GM23338 (cell line): ENCODE measurements at regions not wholly inside any gene's neighbourhood (a gene's known extent, or its start where the extent isn't known, plus 50 kb on each side); places are given as distances from the start of the nearest gene placed in this dataset.

Experiments
- ATAC-seq: fragments of 200-7000 bp; cut with Tn5 transposase; 3 replicates; pipeline ENCODE4 v1.9.1; 2020
- DNase-seq: peaks from one replicate; pipeline ENCODE4 v3.0.0-alpha.2; 2015; ENCODE audit warnings: low spot score
- H2AFZ ChIP-seq: fragments of 200-600 bp; sonication (generic); 2 replicates; pipeline ENCODE4 v1.8.0; 2016; ENCODE audit warnings: antibody characterized with exemption, mild to moderate bottlenecking, moderate library complexity
- H3F3A ChIP-seq: fragments of 200-600 bp; sonication (generic); replicated peaks from 2 replicates; pipeline ENCODE4 v1.8.0; 2017; ENCODE audit warnings: antibody characterized with exemption, mixed run types, low read depth
- H3K27ac ChIP-seq: fragments of 200-600 bp; sonication (generic); 2 replicates; pipeline ENCODE4 v1.6.1; 2016; ENCODE audit warnings: low read depth
- H3K27me3 ChIP-seq: fragments of 200-600 bp; sonication (generic); 2 replicates; pipeline ENCODE4 v1.8.0; 2016; ENCODE audit warnings: mild to moderate bottlenecking, mixed run types, moderate library complexity; ENCODE audit not compliant: insufficient read depth
- H3K36me3 ChIP-seq: fragments of 200-600 bp; sonication (generic); 2 replicates; pipeline ENCODE4 v1.8.0; 2016; ENCODE audit warnings: mild to moderate bottlenecking; ENCODE audit not compliant: insufficient read depth
- H3K4me1 ChIP-seq: fragments of 200-600 bp; sonication (generic); 2 replicates; pipeline ENCODE4 v1.8.0; 2016; ENCODE audit warnings: mild to moderate bottlenecking, moderate library complexity; ENCODE audit not compliant: insufficient read depth
- H3K4me2 ChIP-seq: fragments of 200-600 bp; sonication (generic); 2 replicates; pipeline ENCODE4 v1.7.1; 2017; ENCODE audit warnings: mixed run types
- H3K4me3 ChIP-seq: fragments of 200-600 bp; sonication (generic); 2 replicates; pipeline ENCODE4 v1.6.1; 2016; ENCODE audit warnings: mixed run types
- H3K79me2 ChIP-seq: fragments of 200-600 bp; sonication (generic); replicated peaks from 2 replicates; pipeline ENCODE4 v1.8.0; 2017; ENCODE audit warnings: mild to moderate bottlenecking; ENCODE audit not compliant: insufficient read depth
- H3K9me2 ChIP-seq: fragments of 200-600 bp; sonication (generic); 2 replicates; pipeline ENCODE4 v1.8.0; 2017; ENCODE audit not compliant: insufficient read depth
- H4K20me1 ChIP-seq: fragments of 200-600 bp; sonication (generic); replicated peaks from 2 replicates; pipeline ENCODE4 v1.8.0; 2017; ENCODE audit warnings: mild to moderate bottlenecking; ENCODE audit not compliant: insufficient read depth
- H3K27ac Mint-ChIP-seq: 2 replicates; pipeline ENCODE4 v1.8.0; 2020; ENCODE audit warnings: inconsistent platforms, mild to moderate bottlenecking, moderate library complexity, mixed read lengths
- H3K27me3 Mint-ChIP-seq: 3 replicates; pipeline ENCODE4 v1.8.0; 2022; ENCODE audit warnings: low read depth, mild to moderate bottlenecking, moderate library complexity, mixed read lengths, inconsistent platforms; ENCODE audit not compliant: insufficient read depth, poor library complexity
- H3K36me3 Mint-ChIP-seq: 3 replicates; pipeline ENCODE4 v1.8.0; 2021; ENCODE audit warnings: low read depth, mild to moderate bottlenecking, inconsistent platforms, moderate library complexity, mixed read lengths
- H3K4me1 Mint-ChIP-seq: 3 replicates; pipeline ENCODE4 v1.8.0; 2020; ENCODE audit warnings: mild to moderate bottlenecking, inconsistent platforms, mixed read lengths
- H3K4me3 Mint-ChIP-seq: 3 replicates; pipeline ENCODE4 v1.8.0; 2021; ENCODE audit warnings: moderate library complexity, mild to moderate bottlenecking, inconsistent platforms, mixed read lengths
- H3K9me3 Mint-ChIP-seq: 3 replicates; pipeline ENCODE4 v1.8.0; 2020; ENCODE audit warnings: moderate library complexity, mild to moderate bottlenecking, inconsistent platforms, mixed read lengths
- CREB1 ChIP-seq: fragments of 250-450 bp; sonication (Bioruptor Pico); IDR thresholded peaks from 2 replicates; pipeline ENCODE4 v1.5.0; 2020; ENCODE audit warnings: low read depth, mild to moderate bottlenecking, moderate library complexity
- CTCF ChIP-seq, 2 experiments: fragments of 200-600 bp in 1 of 2; sonication (generic) in 1 of 2; conservative IDR thresholded peaks; 2 replicates each; pipeline versions ENCODE4 v1.5.1 to v1.6.1; 2016 to 2017; ENCODE audit warnings: antibody characterized with exemption in 2 of 2, low read depth in 2 of 2, mild to moderate bottlenecking in 2 of 2, moderate library complexity in 1 of 2
- ETS1 ChIP-seq: IDR thresholded peaks from 2 replicates; pipeline ENCODE4 v1.6.1; 2016; ENCODE audit warnings: antibody characterized with exemption
- EZH2 ChIP-seq: fragments of 200-600 bp; sonication (generic); IDR thresholded peaks from one replicate; pipeline ENCODE4 v1.8.0; 2017; ENCODE audit warnings: antibody characterized with exemption, mild to moderate bottlenecking, low read depth; ENCODE audit not compliant: unreplicated experiment
- EZH2phosphoT487 ChIP-seq: fragments of 200-600 bp; sonication (generic); IDR thresholded peaks from one replicate; pipeline ENCODE4 v1.8.1; 2018; ENCODE audit warnings: antibody characterized with exemption; ENCODE audit not compliant: unreplicated experiment
- JUNB ChIP-seq: IDR thresholded peaks from one replicate; pipeline ENCODE4 v1.6.1; 2016; ENCODE audit warnings: antibody characterized with exemption; ENCODE audit not compliant: unreplicated experiment
- NANOG ChIP-seq: IDR thresholded peaks from 2 replicates; pipeline ENCODE4 v1.6.1; 2016; ENCODE audit warnings: antibody characterized with exemption, borderline replicate concordance
- POLR2AphosphoS5 ChIP-seq: IDR thresholded peaks from 2 replicates; pipeline ENCODE4 v1.6.1; 2016; ENCODE audit warnings: antibody characterized with exemption, low read depth
- REST ChIP-seq: IDR thresholded peaks from one replicate; pipeline ENCODE4 v1.6.1; 2018; ENCODE audit warnings: antibody characterized with exemption; ENCODE audit not compliant: unreplicated experiment
- STAT1 ChIP-seq: IDR thresholded peaks from one replicate; pipeline ENCODE4 v1.6.1; 2016; ENCODE audit warnings: antibody characterized with exemption; ENCODE audit not compliant: unreplicated experiment
- ZNF114 ChIP-seq: fragments of 250-450 bp; sonication (Bioruptor Pico); IDR thresholded peaks from 2 replicates; pipeline ENCODE4 v1.5.0; 2020; ENCODE audit warnings: mild to moderate bottlenecking, moderate library complexity
- ZNF331 ChIP-seq: fragments of 250-450 bp; sonication (Bioruptor Pico); IDR thresholded peaks from 2 replicates; pipeline ENCODE4 v1.5.0; 2020; ENCODE audit warnings: low read depth, mild to moderate bottlenecking, moderate library complexity
- ZNF462 ChIP-seq: fragments of 250-450 bp; sonication (Bioruptor Pico); IDR thresholded peaks from 2 replicates; pipeline ENCODE4 v1.5.0; 2020; ENCODE audit warnings: mild to moderate bottlenecking, moderate library complexity

DNA sequence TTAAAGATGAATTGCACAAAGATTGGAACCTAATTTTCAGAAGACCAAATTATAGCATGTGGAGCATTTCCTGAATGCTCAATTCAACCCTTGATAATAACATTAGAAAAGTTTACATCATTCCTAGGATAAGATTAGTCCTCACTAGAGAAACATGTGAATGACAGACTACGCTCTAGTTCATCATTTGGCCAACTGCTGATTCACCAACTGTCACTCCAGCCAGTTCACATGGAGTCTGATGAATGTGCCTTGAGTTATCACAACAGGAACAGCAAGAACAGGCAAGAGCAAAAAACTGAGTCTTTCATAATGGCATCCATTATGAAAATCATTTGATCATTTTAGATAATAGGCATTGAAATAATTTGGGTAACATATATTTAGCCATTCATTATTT, 415.9 kb downstream of the PTPRC start (continued):
- TF ChIP-seq POLR2AphosphoS5 (no peak), ZNF331 (no peak)

- Mint-ChIP-seq H3K4me3 (no peak overlapping the region), H3K4me1 (no peaks in the 10 kb centered on the region), H3K27me3 (no peaks in the 10 kb centered on the region), H3K36me3 (no peaks in the 10 kb centered on the region), H3K27ac (no peak overlapping the region), H3K9me3 (no peaks in the 10 kb centered on the region)
- no peaks in the 10 kb centered on the region for H3K9me2 ChIP-seq
- no peaks in the 10 kb centered on the region for H3F3A ChIP-seq
- H3K27ac ChIP-seq: no peak overlapping the region
- H3K36me3 ChIP-seq: no peaks in the 10 kb centered on the region
- H2AFZ ChIP-seq: no peak overlapping the region
- no peak for TF ChIP-seq ZNF462 (CRISPR knock-in tag)
- TF ChIP-seq CREB1 (CRISPR knock-in tag): no peak
- TF ChIP-seq ZNF114: no peak
- no peak for TF ChIP-seq POLR2AphosphoS5
- no peak for TF ChIP-seq EZH2phosphoT487
- TF ChIP-seq EZH2: no peak
- TF ChIP-seq JUNB: no peak
- no peak for TF ChIP-seq ZNF331
- no peak for TF ChIP-seq NANOG
- no peak for TF ChIP-seq ETS1
- TF ChIP-seq CTCF (conservative IDR thresholded peaks at IDR 0.05; ENCODE audit: low read depth in 2 of 2): no peak
- no peak for TF ChIP-seq STAT1
- TF ChIP-seq REST: no peak
- H3K4me1 ChIP-seq: no peaks in the 10 kb centered on the region
- no peak for DNase-seq
- no peak overlapping the region for H3K4me2 ChIP-seq
- no peaks in the 10 kb centered on the region for H3K27me3 ChIP-seq
- no peak overlapping the region for H3K4me3 ChIP-seq
- no peak for ATAC-seq
- no peaks in the 10 kb centered on the region for H4K20me1 ChIP-seq
- no peaks in the 10 kb centered on the region for H3K79me2 ChIP-seq
Measured at GRCh38 chr1:199057322-199057721, 418.5 kb downstream of the PTPRC start.
